GM21786 (cell line): ENCODE measurements at regions not wholly inside any gene's neighbourhood (a gene's known extent, or its start where the extent isn't known, plus 50 kb on each side); places are given as distances from the start of the nearest gene placed in this dataset.
"Not testable (repeated sequence)": the region's sequence is repeated elsewhere in the genome, so short reads cannot be mapped to it uniquely, and the experiment has no call there.

Experiments
- ATAC-seq: cut with Tn5 transposase; IDR thresholded peaks from one replicate; pipeline ENCODE4 v1.9.1; 2021; ENCODE audit not compliant: unreplicated experiment

DNA sequence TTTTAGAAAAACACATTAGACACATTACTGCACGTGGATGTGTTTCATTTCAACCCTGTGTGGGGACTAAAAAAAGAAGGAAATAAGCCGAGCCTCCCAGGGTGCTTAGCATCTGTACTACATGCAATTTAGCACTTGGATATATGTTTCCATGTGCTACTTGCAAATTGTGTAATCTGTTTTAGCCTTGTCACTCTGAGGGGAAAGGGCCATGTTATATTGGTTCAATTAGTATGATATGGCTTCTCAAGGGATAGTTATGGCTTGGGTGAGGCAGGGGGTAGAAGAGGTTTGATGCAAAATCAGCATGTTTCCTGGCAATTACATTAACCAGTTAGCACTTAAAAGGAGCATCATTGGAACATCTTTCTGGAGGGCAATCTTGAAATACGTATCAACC, 353.5 kb upstream of the GOT2 start:
- no peak for ATAC-seq

DNA sequence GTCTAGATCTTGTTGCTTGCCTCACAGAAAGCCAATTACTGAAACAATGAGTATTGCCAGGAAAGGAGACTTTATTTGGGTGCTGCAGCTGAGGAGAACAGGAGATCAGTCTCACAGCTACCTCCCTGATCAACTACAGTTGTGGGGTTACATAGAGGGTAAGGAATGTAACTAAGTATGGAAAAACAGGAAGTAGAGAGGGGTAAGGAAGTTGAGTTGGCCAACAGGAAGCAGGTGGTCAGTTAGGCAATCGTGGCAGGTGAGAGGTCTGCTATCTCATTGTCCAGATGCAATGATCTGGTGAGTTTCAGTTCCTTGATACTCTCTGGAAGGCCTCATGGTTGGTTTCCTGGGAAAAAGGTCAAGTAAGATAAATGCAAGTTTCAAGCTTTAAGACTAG, 333.1 kb upstream of the GOT2 start:
- no peak for ATAC-seq

DNA sequence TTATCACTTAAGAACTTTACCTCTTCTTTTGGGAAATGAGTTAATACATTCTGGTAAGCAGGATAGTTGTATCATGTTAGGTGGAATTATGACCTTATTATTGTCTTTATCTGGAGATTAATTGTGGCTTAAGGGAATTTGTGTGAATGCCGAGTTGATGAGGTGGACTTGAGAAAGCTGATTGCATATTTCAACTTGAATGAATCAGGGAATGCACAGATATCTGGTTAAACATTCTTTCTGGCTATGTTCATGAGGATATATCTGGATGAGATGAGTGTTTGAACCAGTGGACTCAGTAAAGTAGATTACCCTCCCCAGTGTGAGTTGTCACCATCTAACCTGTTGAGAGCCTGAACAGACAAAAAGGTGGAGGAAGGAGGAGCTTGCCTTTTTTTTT, 326.1 kb upstream of the GOT2 start:
- no peak for ATAC-seq

DNA sequence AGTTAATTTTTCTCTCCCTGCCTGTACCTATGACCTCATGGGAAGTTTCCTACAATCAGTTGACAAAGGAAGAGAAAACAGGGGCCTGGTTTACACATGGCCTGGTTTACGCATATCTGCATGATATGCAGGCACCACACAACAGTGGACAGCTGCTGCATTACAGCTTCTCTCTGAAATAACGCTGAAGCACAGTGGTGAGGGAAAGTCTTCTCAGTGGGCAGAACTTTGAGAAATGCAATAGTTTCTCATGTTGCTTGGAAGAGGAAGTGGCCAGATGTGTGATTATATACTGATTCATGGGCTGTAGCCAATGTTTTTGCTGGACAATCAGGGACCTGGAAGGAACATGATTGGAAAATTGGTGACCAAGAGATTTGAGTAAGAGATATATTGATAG, 324.1 kb upstream of the GOT2 start:
- no peak for ATAC-seq

DNA sequence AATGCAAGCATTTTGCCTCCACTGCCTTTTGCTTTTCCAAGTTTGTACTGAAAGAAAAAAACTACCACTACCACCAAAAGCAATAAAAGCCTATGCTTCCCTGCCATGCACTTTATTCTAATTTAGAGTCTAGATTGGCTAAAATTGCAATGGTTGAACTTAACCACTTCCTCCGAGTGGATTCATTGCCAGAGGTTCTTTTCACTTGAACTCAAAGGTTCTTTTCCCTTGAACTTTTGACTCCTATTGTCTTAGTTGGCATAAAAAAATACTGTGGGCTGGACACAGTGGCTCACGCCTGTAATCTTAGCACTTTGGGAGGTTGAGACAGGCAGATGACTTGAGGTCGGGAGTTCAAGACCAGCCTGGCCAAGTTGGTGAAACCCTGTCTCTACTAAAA, 319.8 kb upstream of the GOT2 start:
- no peak for ATAC-seq

DNA sequence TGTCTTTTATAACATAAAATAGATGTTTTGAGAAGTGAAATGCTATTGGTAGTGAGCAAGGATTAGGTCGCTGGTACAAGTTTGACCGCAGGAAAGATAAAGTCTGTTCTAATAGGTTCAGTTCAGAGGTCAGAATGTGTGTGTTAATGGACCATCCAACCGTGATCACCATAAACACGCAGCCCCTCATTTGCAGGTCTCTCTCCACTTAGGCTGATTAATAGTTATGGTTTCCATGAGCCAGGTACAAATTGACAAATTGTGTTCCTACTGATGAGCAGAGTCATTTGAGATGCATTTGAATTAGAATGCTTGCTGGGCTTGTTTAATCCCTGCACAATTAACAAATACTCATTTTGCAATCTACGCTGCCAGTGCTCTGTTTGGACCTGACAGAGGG, 318.1 kb upstream of the GOT2 start:
- ATAC-seq, result no peak

DNA sequence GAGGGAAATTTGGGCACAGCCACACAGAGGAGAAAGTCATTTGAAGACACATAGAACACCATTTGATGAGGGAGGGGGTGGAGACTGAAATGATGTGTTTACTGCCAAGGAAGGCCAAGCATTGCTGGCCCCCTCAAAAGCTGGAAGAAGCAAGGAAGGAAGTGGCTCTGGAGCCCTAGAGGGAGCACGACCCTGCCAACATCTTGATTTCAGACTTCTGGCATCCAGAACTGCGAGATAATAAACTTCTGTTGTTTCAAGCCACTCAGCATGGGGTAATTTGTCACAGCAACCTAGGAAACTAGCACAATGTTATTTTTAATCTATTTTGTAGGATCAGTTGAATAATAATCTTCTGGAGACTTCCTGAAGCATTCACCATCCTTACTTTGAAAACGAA, 314.8 kb upstream of the GOT2 start:
- ATAC-seq, result no peak

DNA sequence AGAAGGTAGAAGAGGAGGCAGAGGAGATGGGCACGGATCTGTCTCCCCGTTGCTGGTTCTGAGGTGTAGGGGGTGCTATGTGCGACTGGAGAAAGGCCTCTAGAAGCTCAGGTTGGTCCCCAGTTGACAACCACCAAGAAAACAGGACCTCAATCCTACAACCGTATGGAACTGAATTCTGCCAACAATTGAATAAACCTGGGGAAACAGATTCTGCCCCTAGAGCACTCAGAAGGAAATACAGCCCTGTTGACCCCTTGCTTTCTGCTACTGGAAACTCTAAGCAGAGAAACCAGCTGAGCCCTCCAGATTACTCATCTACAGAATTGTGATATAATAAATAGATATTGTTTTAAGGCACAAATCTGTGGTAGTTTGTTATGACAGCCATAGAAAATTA, 313.0 kb upstream of the GOT2 start:
- ATAC-seq, result no peak

DNA sequence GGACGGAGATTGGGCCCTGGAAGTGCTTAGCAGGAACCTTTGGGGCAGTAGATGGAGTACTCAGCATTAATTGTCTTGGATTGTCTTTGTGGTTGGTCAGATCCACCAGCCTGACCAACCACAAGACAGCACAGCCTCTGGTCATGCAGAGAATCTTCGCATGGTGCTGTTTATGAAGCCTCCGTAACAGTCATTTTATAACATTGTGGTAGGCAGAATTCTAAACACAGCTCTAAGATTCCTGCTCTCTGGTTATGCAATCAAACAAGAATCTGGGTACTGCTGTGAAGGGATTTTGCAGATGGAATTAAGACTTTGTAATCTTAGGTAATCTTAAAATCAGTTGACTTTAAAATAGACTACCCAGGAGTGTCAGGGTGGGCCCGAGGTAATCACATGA, 312.2 kb upstream of the GOT2 start:
- no peak for ATAC-seq

DNA sequence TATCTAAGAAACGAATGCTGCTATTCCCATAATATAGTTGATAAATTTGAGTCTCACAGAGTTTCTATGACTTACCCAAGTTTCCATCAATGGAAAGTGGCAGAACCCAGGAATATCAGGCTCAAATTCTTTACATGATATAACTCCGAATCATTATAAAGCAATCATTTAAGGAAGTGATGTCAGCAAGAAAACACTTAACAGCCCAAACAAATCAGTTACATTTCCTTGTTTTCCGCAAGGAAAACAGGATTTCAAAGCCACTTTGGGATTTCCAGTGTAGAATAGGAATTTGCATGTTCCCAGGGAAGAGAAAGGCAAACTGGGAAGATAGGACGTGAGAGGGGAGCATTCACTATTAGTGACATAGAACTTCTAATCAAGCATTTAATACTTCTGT, 311.4 kb upstream of the GOT2 start:
- no peak for ATAC-seq

DNA sequence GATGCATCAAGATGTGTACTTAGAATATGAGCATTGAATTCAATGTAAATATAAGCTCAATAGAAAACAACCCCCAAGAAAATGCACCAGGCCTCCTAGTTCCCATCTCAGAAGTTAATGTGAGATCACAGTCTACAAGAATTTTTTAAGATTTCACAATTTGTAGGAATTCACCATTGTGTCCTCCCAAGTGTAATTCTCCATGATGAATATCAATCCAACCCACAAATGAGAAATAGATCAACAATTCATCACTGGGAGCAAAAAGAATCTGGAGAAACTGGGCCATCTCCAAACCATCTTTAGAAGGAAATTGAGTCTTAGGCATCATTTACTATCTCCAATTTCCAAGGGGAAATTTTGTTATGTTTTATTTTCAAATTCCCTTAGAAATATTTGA, 310.5 kb upstream of the GOT2 start:
- ATAC-seq, result no peak

DNA sequence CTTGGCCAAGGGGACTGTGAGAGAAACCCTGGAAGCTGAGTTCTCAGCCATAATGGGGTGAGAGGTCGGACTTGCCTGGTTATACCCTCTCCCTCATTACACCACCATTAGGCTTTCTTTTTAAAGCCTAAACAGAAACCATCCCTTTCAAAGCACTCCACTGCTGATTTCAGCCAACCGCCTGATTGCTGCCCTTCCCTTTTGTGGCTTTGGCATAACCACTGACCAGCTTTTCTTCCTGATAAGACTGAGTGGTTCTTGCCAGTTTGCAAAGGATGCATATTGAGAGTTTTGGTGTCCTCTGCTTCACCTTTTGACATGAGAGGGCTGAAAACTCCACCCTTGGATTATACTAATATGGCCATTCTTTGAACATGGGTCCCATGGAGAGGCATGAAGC, 308.2 kb upstream of the GOT2 start:
- ATAC-seq, result no peak

DNA sequence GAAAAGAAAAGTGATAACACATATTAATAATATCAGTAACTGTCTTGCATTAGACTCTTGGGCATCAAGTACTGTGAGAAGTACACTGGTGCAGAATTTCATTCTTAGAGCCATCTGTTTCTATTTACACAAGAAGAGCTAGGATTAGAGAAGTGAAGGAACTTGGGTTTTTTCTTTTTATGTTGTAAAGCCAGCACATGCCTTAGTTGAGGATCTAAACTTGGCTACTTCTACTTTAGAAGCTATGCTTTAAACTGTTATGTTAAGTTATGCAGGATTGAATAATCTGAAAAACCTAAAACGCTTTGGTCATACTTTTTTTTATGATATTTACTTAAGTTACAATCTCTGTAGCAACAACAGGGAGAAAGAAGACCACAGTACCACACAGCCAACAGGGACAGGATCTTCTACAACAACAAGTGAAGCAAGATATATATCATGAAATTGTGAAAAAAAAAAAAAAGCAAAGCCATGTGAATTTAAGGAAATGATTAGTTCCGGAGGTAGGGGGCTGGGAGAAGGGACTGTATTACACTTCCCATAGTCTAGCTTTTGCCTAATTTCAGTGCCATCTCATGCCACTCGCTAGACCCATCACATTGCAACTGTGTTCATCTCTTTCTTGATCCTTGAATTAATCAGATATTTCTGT, 305.1 kb upstream of the GOT2 start:
- no peak for ATAC-seq

DNA sequence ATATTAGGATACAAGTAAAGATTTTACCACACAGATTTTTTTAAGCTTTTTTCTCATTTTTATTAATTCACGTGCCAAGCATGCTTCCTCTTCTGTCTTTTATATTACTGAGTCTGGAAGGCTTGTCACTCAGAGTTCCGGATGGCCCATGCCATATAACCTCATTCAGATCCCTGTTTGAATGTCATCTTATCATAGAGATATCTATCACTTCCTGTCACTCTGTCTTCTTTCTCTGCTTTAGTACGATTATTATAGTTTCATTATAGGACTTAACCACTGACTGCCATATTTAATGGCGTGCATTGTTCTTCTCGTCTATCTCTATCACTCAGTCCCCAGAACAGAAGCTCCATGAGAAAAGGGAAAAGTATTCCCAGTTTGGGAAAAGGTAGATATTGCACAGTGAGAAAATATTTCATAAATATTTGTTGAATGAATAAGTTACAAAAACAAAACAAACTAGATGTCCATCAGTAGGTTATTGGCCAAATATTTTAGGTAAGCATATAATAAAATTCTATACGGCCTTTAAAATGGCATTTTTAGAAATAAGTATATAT, 296.9 kb upstream of the GOT2 start:
- ATAC-seq, result no peak

DNA sequence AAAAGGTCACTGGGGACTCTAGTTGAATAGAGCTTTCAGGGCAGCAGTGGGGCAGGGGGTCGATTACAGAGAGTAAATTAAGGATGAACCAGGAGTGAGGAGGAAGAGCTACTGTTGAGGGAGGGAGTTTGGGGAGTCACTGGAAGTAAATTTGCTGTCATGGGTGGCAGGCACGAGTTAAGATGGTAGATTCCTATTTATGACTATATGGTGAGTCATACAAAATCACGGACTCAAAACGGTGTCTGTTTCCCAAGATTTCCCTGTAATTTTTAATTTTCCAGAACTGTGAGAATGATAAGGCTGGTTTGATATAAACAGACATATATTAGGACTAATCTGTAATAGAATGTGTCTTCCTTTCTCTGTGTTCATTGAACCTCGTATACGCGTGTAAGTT, 287.6 kb upstream of the GOT2 start:
- no peak for ATAC-seq

DNA sequence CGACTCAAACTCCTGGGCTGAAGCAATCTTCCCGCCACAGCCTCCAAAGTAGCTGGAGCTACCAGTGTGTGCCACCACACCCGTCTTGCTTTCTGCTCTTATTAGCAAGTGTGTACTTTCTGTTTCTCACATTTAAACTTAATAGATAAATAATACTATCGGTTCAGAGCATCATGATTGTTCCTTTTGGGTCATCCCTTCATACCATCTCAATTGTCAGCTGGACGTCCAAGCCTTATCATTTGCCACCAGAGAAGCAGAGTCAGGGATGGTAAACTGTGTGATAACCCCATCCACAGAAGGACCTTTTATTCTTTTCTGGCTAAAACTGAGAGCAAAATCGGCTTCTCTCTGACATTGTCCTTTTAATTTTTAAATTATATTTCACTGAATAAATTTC, 279.8 kb upstream of the GOT2 start:
- ATAC-seq, result no peak

DNA sequence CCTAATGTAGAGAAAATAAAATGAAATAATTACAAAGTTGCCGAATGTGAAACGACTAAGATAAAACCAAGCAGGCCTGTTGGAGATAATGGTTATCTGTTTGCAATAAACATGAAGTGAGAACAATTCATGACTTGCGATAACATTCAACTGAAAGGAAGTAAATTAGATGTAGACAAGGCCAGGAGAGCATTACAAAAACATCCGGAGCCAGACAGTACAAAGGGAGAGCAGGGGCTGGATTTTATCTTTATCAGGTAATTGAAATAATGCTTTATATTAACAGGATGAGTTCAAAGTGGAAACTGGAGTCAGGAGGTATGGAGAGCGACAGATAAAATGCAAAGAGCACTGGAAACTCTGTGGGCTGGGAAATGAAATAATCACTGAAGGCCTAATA, 265.6 kb upstream of the GOT2 start:
- no peak for ATAC-seq

DNA sequence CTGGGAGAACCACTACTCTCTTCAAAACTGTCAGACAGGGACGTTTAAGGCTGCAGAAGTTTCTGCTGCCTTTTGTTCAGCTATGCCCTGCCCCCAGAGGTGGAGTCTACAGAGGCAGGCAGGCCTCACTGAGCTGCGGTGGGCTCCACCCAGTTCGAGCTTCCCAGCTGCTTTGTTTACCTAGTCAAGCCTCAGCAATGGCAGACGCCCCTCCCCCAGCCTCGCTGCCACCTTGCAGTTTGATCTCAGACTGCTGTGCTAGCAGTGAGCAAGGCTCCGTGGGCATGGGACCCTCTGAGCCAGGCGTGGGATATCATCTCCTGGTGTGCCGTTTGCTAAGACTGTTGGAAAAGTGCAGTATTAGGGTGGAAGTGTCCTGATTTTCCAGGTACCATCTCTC, 258.6 kb upstream of the GOT2 start:
- not testable (repeated sequence) for ATAC-seq

DNA sequence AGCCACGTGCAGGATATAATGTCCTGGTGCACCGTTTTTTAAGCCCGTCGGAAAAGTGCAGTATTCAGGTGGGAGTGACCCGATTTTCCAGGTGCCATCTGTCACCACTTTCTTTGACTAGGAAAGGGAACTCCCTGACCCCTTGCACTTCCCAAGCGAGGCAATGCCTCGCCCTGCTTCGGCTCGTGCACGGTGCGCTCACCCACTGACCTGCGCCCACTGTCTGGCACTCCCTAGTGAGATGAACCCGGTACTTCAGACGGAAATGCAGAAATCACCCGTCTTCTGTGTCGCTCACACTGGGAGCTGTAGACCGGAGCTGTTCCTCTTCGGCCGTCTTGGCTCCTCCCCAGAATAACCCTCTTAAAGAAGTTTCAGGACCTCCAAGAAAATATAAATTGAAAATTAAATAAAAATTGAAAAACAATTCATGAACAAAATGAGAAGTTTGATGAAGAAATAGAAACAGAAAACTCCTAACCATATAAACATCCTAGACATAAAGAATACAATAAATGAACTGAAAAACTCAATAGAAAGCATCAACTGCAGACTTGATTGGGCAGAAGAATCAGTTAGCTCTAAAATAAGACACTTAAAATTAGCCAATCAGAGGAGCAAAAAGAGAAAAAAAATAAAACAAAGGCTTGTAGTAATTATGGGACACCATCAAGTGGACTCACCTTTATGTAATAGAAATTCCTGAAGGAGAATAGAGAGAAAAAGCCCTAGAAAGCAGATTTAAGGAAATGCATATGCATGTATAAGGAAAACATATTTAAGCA, 249.3 kb upstream of the GOT2 start:
- not testable (repeated sequence) for ATAC-seq

DNA sequence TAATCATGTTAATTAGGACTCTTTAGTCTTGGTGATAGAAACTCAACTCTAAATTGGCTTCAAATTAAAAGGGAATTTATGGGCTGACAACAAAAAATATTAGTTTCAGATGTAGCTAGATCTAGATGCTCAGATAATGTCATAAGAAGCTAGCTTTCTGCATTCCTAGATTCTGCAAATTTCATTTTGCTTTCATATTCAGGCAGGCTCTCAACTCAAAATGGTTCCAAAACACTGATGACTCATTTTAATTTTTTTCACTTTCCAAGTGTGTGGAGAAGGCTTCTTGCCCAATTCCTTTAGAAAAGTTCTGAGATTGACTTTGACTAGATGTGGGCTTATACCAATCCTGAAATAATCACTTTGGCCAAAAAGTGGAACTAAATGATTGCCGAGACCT, 236.7 kb upstream of the GOT2 start:
- peak; percentile 67 for ATAC-seq

DNA sequence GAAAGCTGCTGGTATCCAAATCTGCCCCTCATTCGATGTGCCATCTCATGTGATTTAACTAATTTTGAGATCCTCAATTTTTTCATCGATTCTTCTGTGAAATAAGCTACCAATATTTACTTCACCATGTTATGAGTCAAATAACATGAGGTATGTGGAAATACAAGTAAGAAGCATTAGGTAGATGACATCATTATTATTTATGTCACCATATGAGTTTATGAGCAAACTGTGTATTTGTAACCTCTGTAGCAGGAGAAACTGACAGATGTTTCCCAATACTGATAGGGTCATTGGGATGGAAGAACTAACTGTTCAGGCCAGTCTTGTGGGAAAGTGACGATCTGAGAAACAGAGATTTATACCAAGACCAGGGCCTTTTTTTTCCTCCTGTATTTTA, 229.4 kb upstream of the GOT2 start:
- no peak for ATAC-seq

DNA sequence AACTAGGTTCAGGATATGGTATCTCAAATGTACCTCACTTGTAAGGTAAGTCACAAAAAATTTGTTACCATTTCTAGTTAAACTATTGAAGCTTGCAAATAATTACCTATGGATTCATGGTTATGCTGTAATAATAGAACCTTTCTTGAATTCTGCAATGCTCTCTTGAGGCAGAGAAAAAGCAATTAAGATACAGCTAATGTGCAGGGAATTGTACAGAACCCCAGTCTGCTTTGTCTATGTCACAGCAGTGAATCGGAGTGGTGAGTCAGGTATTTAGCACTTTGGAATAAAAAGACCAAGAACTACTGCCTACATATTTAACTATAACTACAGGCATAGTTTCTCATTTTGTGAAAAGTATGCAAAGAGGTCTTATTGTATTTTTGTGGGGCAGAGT, 228.7 kb upstream of the GOT2 start:
- no peak for ATAC-seq

DNA sequence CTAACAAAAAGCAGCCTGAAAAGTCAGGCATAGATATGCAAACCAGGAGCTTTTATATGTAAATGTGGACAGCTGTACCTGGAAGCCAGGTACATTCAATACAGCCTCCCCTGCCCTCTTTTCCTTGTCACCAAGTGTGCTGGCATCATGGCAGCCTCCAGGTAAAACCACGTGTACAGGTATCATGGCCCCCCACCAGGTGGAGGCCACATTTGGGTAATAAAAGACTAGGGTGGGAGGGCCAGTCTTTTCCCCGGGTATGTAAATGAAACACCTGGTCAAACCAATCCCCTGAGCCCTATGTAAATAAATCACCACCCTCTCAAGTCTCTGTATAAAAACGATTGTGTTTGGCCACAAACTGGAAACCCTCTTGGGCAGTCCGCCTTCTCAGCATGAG, 226.4 kb upstream of the GOT2 start:
- no peak for ATAC-seq
